Tibial nerve (tissue), 4 donors: ENCODE measurements at regions not wholly inside any gene's neighbourhood (a gene's known extent, or its start where the extent isn't known, plus 50 kb on each side); places are given as distances from the start of the nearest gene placed in this dataset.

ENCODE experiments used
- DNase-seq, 2 donors: peaks; one replicate each; pipeline ENCODE4 v3.0.0-alpha.2; 2019; ENCODE audit warnings: low spot score in 2 of 2
- H3K27ac ChIP-seq, 4 donors: fragments of 200-600 bp; sonication (generic) in 3 of 4; one replicate each; pipeline ENCODE4 v1.5.1; 2017 to 2019; ENCODE audit warnings: mild to moderate bottlenecking in 1 of 4
- H3K27me3 ChIP-seq, 2 donors: fragments of 200-600 bp; sonication (generic) in 1 of 2; one replicate each; pipeline versions ENCODE4 v1.5.1 to v1.6.0; 2017 to 2019
- H3K36me3 ChIP-seq, 3 donors: fragments of 200-600 bp; sonication (generic); one replicate each; pipeline ENCODE4 v1.5.1; 2018 to 2019
- H3K4me1 ChIP-seq, 4 donors: fragments of 200-600 bp; sonication (generic) in 3 of 4; one replicate each; pipeline ENCODE4 v1.5.1; 2017 to 2019
- H3K4me3 ChIP-seq, 4 donors: fragments of 200-600 bp; sonication (generic) in 3 of 4; one replicate each; pipeline ENCODE4 v1.5.1; 2017 to 2019; ENCODE audit warnings: mild to moderate bottlenecking in 1 of 4, moderate library complexity in 1 of 4
- H3K9me3 ChIP-seq, 4 donors: fragments of 200-600 bp; sonication (generic) in 3 of 4; one replicate each; pipeline ENCODE4 v1.5.1; 2017 to 2019
- EP300 ChIP-seq, 2 donors: sonication (generic); formaldehyde crosslinking; IDR thresholded peaks; one replicate each; pipeline ENCODE4 v1.6.1; 2017; ENCODE audit warnings: antibody characterized with exemption in 2 of 2, mild to moderate bottlenecking in 1 of 2
- POLR2A ChIP-seq, 2 donors: fragments of 450-650 bp; IDR thresholded peaks; one replicate each; pipeline ENCODE4 v1.6.1; 2017; ENCODE audit warnings: antibody characterized with exemption in 2 of 2, mild to moderate bottlenecking in 2 of 2, moderate library complexity in 2 of 2
- WGBS, 2 donors: methylation state at CpG; one replicate each; pipeline ENCODE4 v1.1.5; 2018; 5-methylcytosine and 5-hydroxymethylcytosine counted together
- TF ChIP-seq, protein P1 (sequence below), 5 experiments: fragments of 200-600 bp in 3 of 5; fragments of 450-650 bp in 2 of 5; sonication (generic) in 3 of 5; IDR thresholded peaks; one replicate each; pipeline ENCODE4 v1.5.1; 2016 to 2019; ENCODE audit warnings: antibody characterized with exemption in 5 of 5, mild to moderate bottlenecking in 3 of 5, moderate library complexity in 2 of 5

DNA sequence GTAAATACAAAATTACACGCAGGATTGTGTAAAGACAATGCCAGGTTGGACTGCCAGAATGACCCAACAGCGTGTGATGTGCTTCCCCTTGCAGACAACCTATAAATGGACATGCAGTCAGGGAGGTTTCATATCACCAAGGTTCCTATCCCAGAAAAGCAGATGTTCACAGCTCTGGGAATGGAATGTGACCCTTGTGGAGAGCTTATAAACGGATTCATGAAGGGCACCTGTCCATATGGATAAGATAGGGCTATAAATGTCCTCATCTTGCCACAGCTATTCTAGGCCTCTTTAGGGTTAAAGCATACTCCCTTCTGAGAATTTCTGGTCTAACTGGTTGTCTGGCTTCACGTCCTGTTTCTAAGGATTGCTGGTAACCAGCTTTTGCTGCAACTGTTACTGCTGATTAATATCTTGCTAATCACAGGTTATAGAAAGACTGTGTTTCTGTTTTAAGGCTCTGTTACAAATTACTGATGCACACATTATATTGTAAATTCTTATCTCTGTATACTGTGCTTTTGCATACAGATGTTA is 285.4 kb upstream of the HSFY2 start:
- no peak overlapping the region for H3K4me3 ChIP-seq
- no peaks in the 10 kb centered on the region for H3K36me3 ChIP-seq
- 76% methylated on average over 4 of the region's 4 CpGs; no CpG with 5 or more reads in 1 of the 2 donors for WGBS, 2 donors
- H3K27me3 ChIP-seq: no peaks in the 10 kb centered on the region
- TF ChIP-seq EP300 (IDR thresholded peaks at IDR 0.05) (no peak), POLR2A (IDR thresholded peaks at IDR 0.05) (no peak)
- TF ChIP-seq, protein P1, sequence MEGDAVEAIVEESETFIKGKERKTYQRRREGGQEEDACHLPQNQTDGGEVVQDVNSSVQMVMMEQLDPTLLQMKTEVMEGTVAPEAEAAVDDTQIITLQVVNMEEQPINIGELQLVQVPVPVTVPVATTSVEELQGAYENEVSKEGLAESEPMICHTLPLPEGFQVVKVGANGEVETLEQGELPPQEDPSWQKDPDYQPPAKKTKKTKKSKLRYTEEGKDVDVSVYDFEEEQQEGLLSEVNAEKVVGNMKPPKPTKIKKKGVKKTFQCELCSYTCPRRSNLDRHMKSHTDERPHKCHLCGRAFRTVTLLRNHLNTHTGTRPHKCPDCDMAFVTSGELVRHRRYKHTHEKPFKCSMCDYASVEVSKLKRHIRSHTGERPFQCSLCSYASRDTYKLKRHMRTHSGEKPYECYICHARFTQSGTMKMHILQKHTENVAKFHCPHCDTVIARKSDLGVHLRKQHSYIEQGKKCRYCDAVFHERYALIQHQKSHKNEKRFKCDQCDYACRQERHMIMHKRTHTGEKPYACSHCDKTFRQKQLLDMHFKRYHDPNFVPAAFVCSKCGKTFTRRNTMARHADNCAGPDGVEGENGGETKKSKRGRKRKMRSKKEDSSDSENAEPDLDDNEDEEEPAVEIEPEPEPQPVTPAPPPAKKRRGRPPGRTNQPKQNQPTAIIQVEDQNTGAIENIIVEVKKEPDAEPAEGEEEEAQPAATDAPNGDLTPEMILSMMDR (IDR thresholded peaks at IDR 0.05): no peak
- H3K9me3 ChIP-seq: no peaks in the 10 kb centered on the region
- no peak for DNase-seq
- no peak overlapping the region for H3K27ac ChIP-seq
- H3K4me1 ChIP-seq: no peaks in the 10 kb centered on the region

DNA sequence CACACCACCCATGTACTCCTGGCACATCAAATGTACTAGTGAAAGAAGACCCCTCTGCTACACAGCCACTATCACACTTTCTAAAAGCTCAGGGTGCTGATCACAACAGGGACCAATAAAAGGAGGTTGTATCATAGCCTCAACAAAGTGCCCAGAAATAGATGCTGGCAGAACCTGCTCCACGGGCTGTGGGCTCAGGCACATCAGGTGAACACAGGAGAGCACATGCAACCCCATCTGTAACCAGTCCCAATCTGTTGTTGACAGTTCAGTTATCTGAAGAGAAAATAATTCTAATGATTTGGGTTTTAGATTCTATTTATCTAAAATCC is 282.6 kb upstream of the HSFY2 start:
- no peak overlapping the region for H3K27ac ChIP-seq
- no peaks in the 10 kb centered on the region for H3K4me1 ChIP-seq

DNA sequence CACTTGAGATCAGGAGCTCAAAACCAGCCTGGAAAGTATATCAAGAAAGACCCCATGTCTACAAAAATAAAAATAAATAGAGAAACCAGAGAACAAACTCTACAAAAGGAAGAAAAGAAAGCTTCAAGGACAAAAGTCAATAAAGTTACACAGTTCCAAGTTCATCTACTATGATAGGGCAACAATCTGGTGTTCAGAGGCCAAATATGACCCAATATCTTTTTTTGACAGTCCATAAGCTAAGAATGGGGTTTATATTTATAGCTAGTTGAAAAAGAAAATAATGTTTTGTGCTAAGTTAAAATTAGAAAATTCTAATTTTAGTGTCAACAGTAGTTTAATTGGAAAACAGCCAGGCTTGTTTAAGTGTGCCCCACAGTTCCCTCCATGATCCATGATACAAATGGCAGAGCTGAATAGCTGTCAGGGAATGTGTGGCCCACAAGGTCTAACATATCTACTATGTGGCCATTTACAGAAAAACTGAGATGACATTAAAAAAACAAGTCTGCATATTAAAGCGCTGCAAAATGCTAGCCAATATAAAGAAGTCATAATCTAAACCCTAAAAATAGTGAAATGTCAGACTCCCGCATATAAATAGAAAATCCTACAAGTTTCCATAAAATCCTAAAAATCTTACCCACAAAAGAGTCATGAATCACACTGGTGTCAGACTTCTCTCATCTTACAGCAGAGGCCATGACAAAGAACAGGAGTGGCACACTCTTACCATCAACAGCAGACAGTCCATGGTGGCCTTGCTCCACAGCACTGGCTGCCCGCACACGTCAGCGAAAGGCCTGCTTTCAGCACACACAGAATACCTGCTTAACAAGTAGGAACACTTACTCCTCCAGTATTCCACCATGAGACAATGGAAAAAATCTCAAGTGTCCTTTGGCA is 281.9 kb upstream of the HSFY2 start:
- H3K27me3 ChIP-seq: no peaks in the 10 kb centered on the region
- H3K36me3 ChIP-seq: no peaks in the 10 kb centered on the region
- TF ChIP-seq POLR2A (IDR thresholded peaks at IDR 0.05): no peak
- no peak for TF ChIP-seq EP300 (IDR thresholded peaks at IDR 0.05)
- TF ChIP-seq, protein P1 (IDR thresholded peaks at IDR 0.05): no peak
- H3K27ac ChIP-seq: no peak overlapping the region
- no peak for DNase-seq
- no peaks in the 10 kb centered on the region for H3K4me1 ChIP-seq
- H3K4me3 ChIP-seq: no peak overlapping the region
- no peaks in the 10 kb centered on the region for H3K9me3 ChIP-seq
- WGBS, 2 donors: 79% methylated on average over 5 of the region's 5 CpGs; no CpG with 5 or more reads in 1 of the 2 donors

More for the DNA sequence above, 282.6 kb upstream of the HSFY2 start:
- DNase-seq: no peak
- TF ChIP-seq EP300 (IDR thresholded peaks at IDR 0.05): no peak
- no peak for TF ChIP-seq POLR2A (IDR thresholded peaks at IDR 0.05)
- TF ChIP-seq, protein P1 (IDR thresholded peaks at IDR 0.05): no peak
- 80% methylated on average over 1 of the region's 1 CpG; no CpG with 5 or more reads in 1 of the 2 donors for WGBS, 2 donors
- H3K9me3 ChIP-seq: no peaks in the 10 kb centered on the region
- no peak overlapping the region for H3K4me3 ChIP-seq
- H3K36me3 ChIP-seq: no peaks in the 10 kb centered on the region
- no peaks in the 10 kb centered on the region for H3K27me3 ChIP-seq

DNA sequence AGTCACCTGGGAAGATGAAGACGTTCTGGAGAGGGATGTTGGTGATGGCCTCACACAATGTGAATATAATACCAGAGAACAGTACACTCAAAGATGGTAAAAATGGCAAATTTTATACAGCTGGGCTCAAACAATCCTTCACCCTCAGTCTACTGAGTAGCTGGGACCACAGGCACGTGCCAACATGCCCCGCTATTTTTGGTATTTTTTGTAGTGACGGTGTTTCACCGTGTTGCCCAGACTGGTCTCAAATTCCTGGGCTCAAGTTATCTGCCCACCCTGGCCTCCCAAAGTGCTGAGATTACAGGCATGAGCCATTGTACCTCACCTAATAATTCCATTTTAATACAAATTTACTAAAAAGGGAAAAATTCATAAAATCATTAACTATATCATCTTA is 280.3 kb upstream of the HSFY2 start:
- H3K27ac ChIP-seq: no peak overlapping the region
- WGBS, 2 donors: 83% methylated on average over 5 of the region's 5 CpGs; no CpG with 5 or more reads in 1 of the 2 donors
- no peak overlapping the region for H3K4me3 ChIP-seq
- DNase-seq: no peak
- no peaks in the 10 kb centered on the region for H3K4me1 ChIP-seq
- no peaks in the 10 kb centered on the region for H3K36me3 ChIP-seq
- no peaks in the 10 kb centered on the region for H3K27me3 ChIP-seq
- H3K9me3 ChIP-seq: no peaks in the 10 kb centered on the region
- TF ChIP-seq EP300 (IDR thresholded peaks at IDR 0.05) (no peak), POLR2A (IDR thresholded peaks at IDR 0.05) (no peak)
- TF ChIP-seq, protein P1 (IDR thresholded peaks at IDR 0.05): no peak

DNA sequence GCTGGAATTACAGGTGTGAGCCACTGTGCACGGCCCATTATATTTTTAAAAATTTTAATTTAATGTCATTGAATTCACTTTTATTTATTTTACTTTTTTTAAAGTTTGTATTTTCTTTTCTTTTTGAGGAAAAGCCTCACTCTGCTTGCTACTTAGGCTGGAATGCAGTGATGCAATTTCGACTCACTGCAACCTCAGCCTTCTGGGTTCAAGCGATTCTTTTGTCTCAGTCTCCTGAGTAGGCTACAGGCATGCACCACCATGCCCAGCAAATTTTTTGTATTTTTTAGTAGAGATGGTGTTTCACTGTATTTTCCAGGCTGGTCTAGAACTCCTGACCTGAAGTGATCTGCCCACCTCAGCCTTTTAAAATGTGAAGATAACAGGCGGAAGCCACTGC is 277.5 kb upstream of the HSFY2 start:
- TF ChIP-seq EP300 (IDR thresholded peaks at IDR 0.05) (no peak), POLR2A (IDR thresholded peaks at IDR 0.05) (no peak)
- TF ChIP-seq, protein P1 (IDR thresholded peaks at IDR 0.05): no peak
- H3K27me3 ChIP-seq: no peaks in the 10 kb centered on the region
- no peak overlapping the region for H3K27ac ChIP-seq
- no peak for DNase-seq
- H3K4me3 ChIP-seq: no peak overlapping the region
- no peaks in the 10 kb centered on the region for H3K36me3 ChIP-seq
- WGBS, 2 donors: 71% methylated on average over 4 of the region's 4 CpGs; no CpG with 5 or more reads in 1 of the 2 donors
- no peaks in the 10 kb centered on the region for H3K9me3 ChIP-seq
- no peaks in the 10 kb centered on the region for H3K4me1 ChIP-seq
